HepG2 (cell line): ENCODE measurements at regions not wholly inside any gene's neighbourhood (a gene's known extent, or its start where the extent isn't known, plus 50 kb on each side); places are given as distances from the start of the nearest gene placed in this dataset.
"Not testable (repeated sequence)": the region's sequence is repeated elsewhere in the genome, so short reads cannot be mapped to it uniquely, and the experiment has no call there.

Experiments used
- ATAC-seq: fragments of 200-7000 bp; cut with Tn5 transposase; 3 replicates; pipeline ENCODE4 v1.9.1; 2020; ENCODE audit warnings: mild to moderate bottlenecking, moderate library complexity
- BruUV-seq: library from RNA; stranded (reverse); fragments of 400-500 nt; replicated peaks from 2 replicates; lab custom pipeline; 2021; lab: Mats Ljungman, UMichigan
- CTCF ChIA-PET: fragments of 300-600 bp; formaldehyde crosslinking; extraction: SDS; loops from one replicate; lab custom pipeline; 2021; ENCODE audit warnings: low total read pairs, inconsistent platforms, low intra/inter-chr PET ratio; lab: Yijun Ruan, JAX
- POLR2A ChIA-PET: fragments of 350-600 bp; sonication (Branson Sonifier 250); formaldehyde crosslinking; loops from one replicate; lab custom pipeline; 2020; ENCODE audit warnings: antibody characterized with exemption, inconsistent platforms; lab: Yijun Ruan, JAX
- DNase-seq: peaks from one replicate; pipeline ENCODE4 v3.0.0-alpha.2; 2015; ENCODE audit warnings: low spot score
- FAIRE-seq: peaks from 3 replicates; lab custom pipeline; 2011; peaks lifted over from hg19 to GRCh38; lab: Jason Lieb, UNC
- H2AFZ ChIP-seq: one replicate; pipeline ENCODE4 v1.6.1; 2011; ENCODE audit warnings: low read length, inconsistent platforms
- H3K27ac ChIP-seq: fragments of 300-600 bp; 3 replicates; pipeline ENCODE4 v1.8.0; 2011; ENCODE audit warnings: mixed run types, mild to moderate bottlenecking, mixed read lengths, low read length, inconsistent platforms; ENCODE audit not compliant: insufficient read depth; ENCODE audit errors: extremely low read length
- H3K27me3 ChIP-seq, 2 experiments: fragments of 200-600 bp in 1 of 2; 2 replicates in 1 of 2; 3 replicates in 1 of 2; pipeline versions ENCODE4 v1.6.0 to v1.8.0; 2011; ENCODE audit warnings: low read length in 2 of 2, mild to moderate bottlenecking in 2 of 2, moderate library complexity in 2 of 2, inconsistent platforms in 1 of 2; ENCODE audit not compliant: insufficient read depth in 2 of 2, control insufficient read depth in 1 of 2
- H3K36me3 ChIP-seq, 2 experiments: fragments of 200-600 bp in 1 of 2; replicated peaks in 1 of 2; 2 replicates in 1 of 2; 3 replicates in 1 of 2; pipeline versions ENCODE4 v1.5.1 to v1.8.0; 2011; ENCODE audit warnings: low read length in 2 of 2, inconsistent platforms in 1 of 2; ENCODE audit not compliant: insufficient read depth in 2 of 2, control insufficient read depth in 1 of 2
- H3K4me1 ChIP-seq: 2 replicates; pipeline ENCODE4 v1.5.1; 2012; ENCODE audit warnings: low read length, inconsistent platforms; ENCODE audit not compliant: insufficient read depth
- H3K4me2 ChIP-seq: 2 replicates; pipeline ENCODE4 v1.6.0; 2011; ENCODE audit warnings: low read depth, low read length, inconsistent platforms
- H3K4me3 ChIP-seq, 3 experiments: fragments of 200-600 bp in 1 of 3; sonication (generic), shearing (Covaris generic) in 1 of 3; replicated peaks in 1 of 3; 2 replicates each; pipeline ENCODE4 v1.5.1; 2011 to 2016; ENCODE audit warnings: low read length in 3 of 3, inconsistent platforms in 2 of 3, low read depth in 2 of 3, mild to moderate bottlenecking in 2 of 3, control low read depth in 1 of 3, mixed read lengths in 1 of 3; ENCODE audit not compliant: insufficient read depth in 1 of 3
- H3K79me2 ChIP-seq: one replicate; pipeline ENCODE4 v1.6.1; 2011; ENCODE audit warnings: low read length, inconsistent platforms; ENCODE audit not compliant: insufficient read depth
- H3K9ac ChIP-seq: 2 replicates; pipeline ENCODE4 v1.6.0; 2011; ENCODE audit warnings: mild to moderate bottlenecking, low read depth, low read length, inconsistent platforms; ENCODE audit not compliant: insufficient read depth
- H3K9me3 ChIP-seq: 2 replicates; pipeline ENCODE4 v1.5.1; 2012; ENCODE audit warnings: mild to moderate bottlenecking, low read length
- H4K20me1 ChIP-seq: 2 replicates; pipeline ENCODE4 v1.6.0; 2011; ENCODE audit warnings: inconsistent platforms, mild to moderate bottlenecking, low read length, moderate library complexity; ENCODE audit not compliant: insufficient read depth
- ERF ChIP-seq: IDR thresholded peaks from 2 replicates; pipeline ENCODE4 v1.6.1; 2018; ENCODE audit warnings: missing biosample characterization, missing genetic modification reagents
- ZNF383 ChIP-seq: sonication (generic); formaldehyde crosslinking; IDR thresholded peaks from 2 replicates; pipeline ENCODE4 v1.4.0; 2020; ENCODE audit warnings: missing genetic modification reagents, mild to moderate bottlenecking, borderline replicate concordance
- WGBS: methylation state at CpG from one replicate; pipeline ENCODE4 v1.1.6; 2017; ENCODE audit warnings: low lambda C conversion rate; 5-methylcytosine and 5-hydroxymethylcytosine counted together
- in situ Hi-C: cut with HindIII; loops from 2 replicates; pipeline ENCODE4 v1.10.0; 2017; ENCODE audit warnings: low pct_unique_long_range_greater_than_20kb; ENCODE audit not compliant: extremely low pct_ligation_motif_present
- intact Hi-C: fragments of 100-400 bp; cut with micrococcal nuclease; formaldehyde crosslinking; loops from one replicate; pipeline ENCODE4 v1.10.0; 2022; ENCODE audit not compliant: unreplicated experiment
- TF ChIP-seq, protein P1 (sequence below): IDR thresholded peaks from 2 replicates; pipeline ENCODE4 v1.6.1; 2016
- TF ChIP-seq, protein P2 (sequence below): sonication (generic); formaldehyde crosslinking; IDR thresholded peaks from 2 replicates; pipeline ENCODE4 v1.5.0; 2020; ENCODE audit warnings: mild to moderate bottlenecking, missing genetic modification reagents, borderline replicate concordance
- TF ChIP-seq, protein P3 (sequence below): sonication (generic); formaldehyde crosslinking; IDR thresholded peaks from 2 replicates; pipeline ENCODE4 v1.5.0; 2020; ENCODE audit warnings: missing genetic modification reagents

DNA sequence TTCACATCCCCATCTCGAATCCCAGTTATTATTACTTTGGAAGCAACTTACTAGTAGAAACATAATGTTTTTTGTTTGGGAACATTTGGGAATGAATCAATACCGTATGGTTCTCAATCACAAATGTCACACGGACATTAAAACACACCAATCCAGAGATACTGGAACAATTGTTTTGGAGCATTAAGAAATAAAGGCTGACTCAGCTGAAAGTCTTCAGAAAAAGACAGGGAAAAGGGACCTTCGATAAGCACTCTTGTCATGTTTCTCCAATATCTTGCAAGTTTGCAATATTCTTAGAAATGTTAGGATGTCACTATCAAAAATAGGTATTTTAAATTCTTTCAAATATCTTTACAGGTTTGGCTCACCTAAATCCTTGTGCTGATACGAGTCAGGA, 362.4 kb downstream of the CETN3 start (continued):
- TF ChIP-seq, protein P1, sequence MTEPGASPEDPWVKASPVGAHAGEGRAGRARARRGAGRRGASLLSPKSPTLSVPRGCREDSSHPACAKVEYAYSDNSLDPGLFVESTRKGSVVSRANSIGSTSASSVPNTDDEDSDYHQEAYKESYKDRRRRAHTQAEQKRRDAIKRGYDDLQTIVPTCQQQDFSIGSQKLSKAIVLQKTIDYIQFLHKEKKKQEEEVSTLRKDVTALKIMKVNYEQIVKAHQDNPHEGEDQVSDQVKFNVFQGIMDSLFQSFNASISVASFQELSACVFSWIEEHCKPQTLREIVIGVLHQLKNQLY (CRISPR knock-in tag): no peak
- TF ChIP-seq, all 625 proteins: peak for 2

DNA sequence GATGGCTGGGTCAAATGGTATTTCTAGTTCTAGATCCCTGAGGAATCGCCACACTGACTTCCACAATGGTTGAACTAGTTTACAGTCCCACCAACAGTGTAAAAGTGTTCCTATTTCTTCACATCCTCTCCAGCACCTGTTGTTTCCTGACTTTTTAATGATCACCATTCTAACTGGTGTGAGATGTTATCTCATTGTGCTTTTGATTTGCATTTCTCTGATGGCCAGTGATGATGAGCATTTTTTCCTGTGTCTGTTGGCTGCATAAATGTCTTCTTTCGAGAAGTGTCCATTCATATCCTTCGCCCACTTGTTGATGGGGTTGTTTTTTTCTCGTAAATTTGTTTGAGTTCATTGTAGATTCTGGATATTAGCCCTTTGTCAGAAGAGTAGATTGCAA, 369.5 kb downstream of the CETN3 start:
- intact Hi-C loops, H3K4me2 ChIP-seq, in situ Hi-C loops: not testable (repeated sequence)

DNA sequence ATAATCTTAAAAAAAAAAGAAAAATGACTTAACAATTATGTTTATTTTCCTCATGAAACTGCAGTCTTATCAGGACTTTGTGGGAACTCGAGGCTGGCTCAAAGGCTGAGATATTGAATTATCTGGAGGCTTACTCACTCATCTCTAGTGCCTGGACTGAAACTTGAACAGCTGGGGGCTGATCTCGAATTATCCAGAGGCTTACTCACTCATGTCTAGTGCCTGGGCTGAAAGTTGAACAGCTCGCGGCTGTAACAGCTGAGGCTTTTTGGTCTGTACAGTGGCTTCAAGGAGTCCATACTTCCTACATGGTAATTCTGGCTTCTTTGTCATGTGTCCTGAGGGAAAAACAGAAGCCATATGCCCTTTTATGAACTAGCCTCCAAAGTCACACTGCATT, 371.9 kb downstream of the CETN3 start:
- intact Hi-C loops: no loop called here
- TF ChIP-seq, protein P2, sequence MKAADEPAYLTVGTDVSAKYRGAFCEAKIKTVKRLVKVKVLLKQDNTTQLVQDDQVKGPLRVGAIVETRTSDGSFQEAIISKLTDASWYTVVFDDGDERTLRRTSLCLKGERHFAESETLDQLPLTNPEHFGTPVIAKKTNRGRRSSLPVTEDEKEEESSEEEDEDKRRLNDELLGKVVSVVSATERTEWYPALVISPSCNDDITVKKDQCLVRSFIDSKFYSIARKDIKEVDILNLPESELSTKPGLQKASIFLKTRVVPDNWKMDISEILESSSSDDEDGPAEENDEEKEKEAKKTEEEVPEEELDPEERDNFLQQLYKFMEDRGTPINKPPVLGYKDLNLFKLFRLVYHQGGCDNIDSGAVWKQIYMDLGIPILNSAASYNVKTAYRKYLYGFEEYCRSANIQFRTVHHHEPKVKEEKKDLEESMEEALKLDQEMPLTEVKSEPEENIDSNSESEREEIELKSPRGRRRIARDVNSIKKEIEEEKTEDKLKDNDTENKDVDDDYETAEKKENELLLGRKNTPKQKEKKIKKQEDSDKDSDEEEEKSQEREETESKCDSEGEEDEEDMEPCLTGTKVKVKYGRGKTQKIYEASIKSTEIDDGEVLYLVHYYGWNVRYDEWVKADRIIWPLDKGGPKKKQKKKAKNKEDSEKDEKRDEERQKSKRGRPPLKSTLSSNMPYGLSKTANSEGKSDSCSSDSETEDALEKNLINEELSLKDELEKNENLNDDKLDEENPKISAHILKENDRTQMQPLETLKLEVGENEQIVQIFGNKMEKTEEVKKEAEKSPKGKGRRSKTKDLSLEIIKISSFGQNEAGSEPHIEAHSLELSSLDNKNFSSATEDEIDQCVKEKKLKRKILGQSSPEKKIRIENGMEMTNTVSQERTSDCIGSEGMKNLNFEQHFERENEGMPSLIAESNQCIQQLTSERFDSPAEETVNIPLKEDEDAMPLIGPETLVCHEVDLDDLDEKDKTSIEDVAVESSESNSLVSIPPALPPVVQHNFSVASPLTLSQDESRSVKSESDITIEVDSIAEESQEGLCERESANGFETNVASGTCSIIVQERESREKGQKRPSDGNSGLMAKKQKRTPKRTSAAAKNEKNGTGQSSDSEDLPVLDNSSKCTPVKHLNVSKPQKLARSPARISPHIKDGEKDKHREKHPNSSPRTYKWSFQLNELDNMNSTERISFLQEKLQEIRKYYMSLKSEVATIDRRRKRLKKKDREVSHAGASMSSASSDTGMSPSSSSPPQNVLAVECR (CRISPR knock-in tag): no peak
- TF ChIP-seq ERF (CRISPR knock-in tag) (no peak), ZNF383 (CRISPR knock-in tag) (no peak)
- TF ChIP-seq, protein P3, sequence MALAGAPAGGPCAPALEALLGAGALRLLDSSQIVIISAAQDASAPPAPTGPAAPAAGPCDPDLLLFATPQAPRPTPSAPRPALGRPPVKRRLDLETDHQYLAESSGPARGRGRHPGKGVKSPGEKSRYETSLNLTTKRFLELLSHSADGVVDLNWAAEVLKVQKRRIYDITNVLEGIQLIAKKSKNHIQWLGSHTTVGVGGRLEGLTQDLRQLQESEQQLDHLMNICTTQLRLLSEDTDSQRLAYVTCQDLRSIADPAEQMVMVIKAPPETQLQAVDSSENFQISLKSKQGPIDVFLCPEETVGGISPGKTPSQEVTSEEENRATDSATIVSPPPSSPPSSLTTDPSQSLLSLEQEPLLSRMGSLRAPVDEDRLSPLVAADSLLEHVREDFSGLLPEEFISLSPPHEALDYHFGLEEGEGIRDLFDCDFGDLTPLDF: no peak

More for the DNA sequence above, 369.5 kb downstream of the CETN3 start:
- CTCF ChIA-PET, H3K27ac ChIP-seq, H3K27me3 ChIP-seq, H3K9me3 ChIP-seq, FAIRE-seq, BruUV-seq, ATAC-seq, DNase-seq, POLR2A ChIA-PET, H4K20me1 ChIP-seq, H3K9ac ChIP-seq, H2AFZ ChIP-seq, H3K79me2 ChIP-seq, H3K36me3 ChIP-seq, H3K4me3 ChIP-seq, H3K4me1 ChIP-seq: not testable (repeated sequence)
- 3% methylated on average over 3 of the region's 4 CpGs for WGBS

More for the DNA sequence above, 371.9 kb downstream of the CETN3 start:
- in situ Hi-C loops: no loop called here
- H3K4me3 ChIP-seq: no peak overlapping the region
- ATAC-seq (no peak), DNase-seq (no peak), FAIRE-seq (no peak)
- no peaks in the 10 kb centered on the region for H3K27me3 ChIP-seq
- no peaks in the 10 kb centered on the region for H3K36me3 ChIP-seq
- 0% methylated on average over 1 of the region's 4 CpGs for whole genome bisulfite sequencing
- POLR2A ChIA-PET: no interaction called here
- BruUV-seq: no TSS peak
- no peaks in the 10 kb centered on the region for H3K9me3 ChIP-seq
- H3K4me1 ChIP-seq: no peaks in the 10 kb centered on the region
- H3K4me2 ChIP-seq: no peak overlapping the region
- H3K79me2 ChIP-seq: no peaks in the 10 kb centered on the region
- H3K27ac ChIP-seq: no peak overlapping the region
- CTCF ChIA-PET: no interaction called here
- H2AFZ ChIP-seq: no peak overlapping the region
- no peaks in the 10 kb centered on the region for H4K20me1 ChIP-seq
- H3K9ac ChIP-seq: no peak overlapping the region
